ENCODE measurements at regions not wholly inside any gene's neighbourhood (a gene's known extent, or its start where the extent isn't known, plus 50 kb on each side); places are given as distances from the start of the nearest gene placed in this dataset.

DNA sequence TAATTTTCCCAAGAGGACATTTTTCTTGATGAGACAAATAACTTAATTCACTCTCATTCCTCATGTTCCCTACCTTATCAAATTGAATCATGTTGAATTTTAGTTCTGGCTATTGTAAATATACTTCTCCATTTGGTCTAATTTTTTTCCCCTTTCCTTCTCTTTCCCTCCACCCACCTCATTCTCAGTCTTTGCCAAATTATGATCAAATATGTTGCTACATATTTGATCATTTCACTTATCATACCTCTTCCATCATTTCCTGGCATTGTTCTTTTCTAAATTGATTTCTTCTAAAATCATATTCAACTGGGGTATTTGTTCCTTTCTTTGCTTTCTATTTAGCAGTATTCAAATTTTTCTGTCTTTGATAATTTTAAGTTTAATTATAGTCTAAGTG, 52.3 kb downstream of the HDGFL1 start:
- DNase-seq (ENCODE audit: low spot score), result no peak

DNA sequence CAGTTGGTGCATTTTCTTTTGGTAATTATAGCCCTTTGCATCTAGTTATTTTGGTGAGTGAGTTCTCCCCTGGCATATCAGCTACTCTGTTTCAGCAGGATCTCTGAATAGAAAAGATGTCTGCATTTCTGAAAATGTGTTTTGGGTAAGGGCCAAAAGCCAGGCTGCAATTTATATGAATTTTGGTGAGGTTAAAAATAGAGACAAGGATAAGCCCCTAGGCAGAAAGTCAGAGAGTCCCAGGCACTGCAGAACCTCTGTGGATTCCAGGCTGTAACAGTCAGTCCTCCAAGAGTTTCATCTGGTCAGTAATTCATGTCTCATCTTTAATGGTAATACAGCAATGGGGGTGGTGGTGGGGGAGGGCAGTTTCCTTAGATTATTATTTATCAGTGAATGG, 53.0 kb downstream of the HDGFL1 start:
- no peak for DNase-seq (ENCODE audit: low spot score)

DNA sequence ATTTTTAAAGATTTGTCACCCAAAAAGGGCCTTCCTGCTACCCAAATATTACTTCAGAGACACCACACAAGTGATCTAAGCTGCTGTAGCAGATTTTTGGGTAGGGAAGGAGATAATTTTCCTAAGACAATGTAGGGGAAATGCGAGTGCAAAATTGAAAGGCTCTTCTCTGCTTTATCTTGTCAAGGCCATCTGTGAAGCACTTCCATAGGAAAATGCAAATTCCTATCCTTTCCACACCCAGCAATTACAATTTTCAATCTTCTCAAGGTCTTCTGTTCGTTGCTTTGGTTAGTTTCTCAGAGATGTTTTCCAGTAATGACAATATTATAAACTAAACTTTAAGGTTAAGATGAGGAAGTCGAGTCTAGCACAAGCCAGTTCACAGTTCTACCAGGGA, 53.4 kb downstream of the HDGFL1 start:
- DNase-seq (ENCODE audit: low spot score), result no peak

DNA sequence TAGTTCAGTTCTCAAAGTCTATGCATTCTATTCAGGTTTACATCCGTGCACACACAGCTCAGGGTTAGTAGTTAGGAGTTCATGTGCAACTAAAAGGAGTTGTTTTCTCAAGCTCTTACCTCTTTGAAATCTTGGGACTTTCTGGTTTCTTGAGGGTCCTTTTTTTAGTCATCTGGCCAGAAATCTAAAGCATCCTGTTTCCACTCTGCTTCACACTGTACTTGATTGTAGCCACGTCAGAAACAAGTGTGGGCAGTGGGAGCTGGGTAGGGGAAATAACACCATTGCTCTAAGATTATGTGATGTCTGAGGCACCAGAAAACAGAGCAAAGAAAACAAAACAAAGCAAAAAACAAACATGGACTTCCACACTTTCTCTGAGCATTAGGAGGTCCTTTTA, 58.3 kb downstream of the HDGFL1 start:
- DNase-seq (ENCODE audit: low spot score), result no peak

DNA sequence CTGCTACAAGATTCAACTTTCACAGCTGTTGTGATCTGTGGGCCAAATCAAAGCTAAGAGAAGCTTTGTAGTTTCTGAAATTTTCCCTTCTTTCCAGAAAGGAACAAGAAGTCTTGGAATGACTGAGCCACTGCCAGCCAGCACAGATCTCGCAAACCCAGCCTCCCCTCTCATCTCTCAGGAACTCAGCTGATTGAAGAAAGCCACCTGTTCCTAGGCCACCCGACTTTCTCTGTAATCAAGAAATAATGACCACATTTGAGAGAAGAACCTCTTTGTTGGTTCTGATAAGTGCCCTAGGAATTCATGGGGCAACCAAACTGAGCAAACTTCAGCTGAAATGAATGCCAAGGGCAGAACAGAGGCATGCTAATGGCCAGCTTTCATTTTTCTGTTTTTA, 61.7 kb downstream of the HDGFL1 start:
- no peak for DNase-seq (ENCODE audit: low spot score)

DNA sequence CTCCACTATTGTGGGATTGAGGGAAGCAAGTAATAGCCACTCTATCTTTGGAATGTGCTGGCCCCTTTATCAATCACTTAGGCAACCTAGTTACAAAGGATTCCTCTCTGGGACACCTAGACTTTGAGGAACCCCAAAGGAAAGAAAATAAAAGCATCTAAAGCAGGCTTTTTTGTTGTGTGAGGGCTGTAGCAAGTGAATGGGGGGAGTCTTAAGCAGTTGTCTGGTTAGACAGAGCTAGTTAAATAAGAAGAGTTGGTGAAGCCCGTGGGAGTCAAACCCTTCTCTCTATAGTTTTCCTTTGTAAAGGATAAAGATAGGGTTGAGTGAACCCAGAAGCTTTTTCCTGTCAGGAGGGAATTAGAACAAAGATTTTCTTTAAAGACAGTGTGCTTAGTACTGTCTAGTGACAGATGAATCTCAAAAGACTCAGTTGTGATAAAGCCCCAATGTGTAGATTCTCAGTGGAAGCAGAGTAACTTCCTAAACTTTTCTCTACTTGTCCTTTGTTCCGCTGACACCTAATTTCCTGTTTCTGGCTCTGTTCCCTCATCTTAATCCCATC, 63.3 kb downstream of the HDGFL1 start:
- no peak for DNase-seq (ENCODE audit: low spot score)

DNA sequence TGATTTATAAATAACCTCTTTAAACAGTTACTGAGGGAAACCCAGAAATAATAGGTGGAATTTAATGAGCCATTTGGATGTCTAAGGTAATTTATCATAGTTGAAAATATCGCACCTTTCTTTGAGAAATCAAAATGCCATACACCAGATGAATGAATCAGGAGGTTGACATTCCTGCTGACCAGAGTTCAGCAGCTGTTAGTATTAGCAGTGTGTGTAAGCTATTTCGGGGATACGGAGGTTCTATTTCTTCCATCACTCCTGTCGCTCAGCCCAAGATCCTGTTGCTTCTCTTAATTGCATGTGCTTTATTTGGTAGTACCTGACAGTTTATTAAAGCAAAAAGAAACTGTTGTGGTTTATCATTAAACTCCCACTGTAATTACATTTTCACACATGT, 67.1 kb downstream of the HDGFL1 start:
- no peak for DNase-seq (ENCODE audit: low spot score)

DNA sequence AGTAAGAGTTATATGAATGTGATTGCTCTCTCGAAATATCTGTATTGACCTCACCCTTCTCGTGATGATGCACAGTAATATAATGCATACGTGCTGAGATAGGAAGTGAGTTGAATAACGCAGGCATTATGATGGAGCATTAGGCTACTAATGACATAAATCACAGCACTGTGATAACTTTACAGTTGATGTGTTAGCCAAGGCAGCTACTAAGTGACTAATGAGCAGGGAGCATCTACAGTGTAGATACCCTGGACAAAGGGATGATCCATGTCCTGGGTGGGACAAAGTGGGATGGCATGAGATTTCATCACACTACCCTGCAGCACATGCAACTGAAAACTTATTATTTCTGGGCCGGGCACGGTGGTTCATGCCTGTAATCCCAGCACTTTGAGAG, 68.4 kb downstream of the HDGFL1 start:
- DNase-seq (ENCODE audit: low spot score), result no peak

DNA sequence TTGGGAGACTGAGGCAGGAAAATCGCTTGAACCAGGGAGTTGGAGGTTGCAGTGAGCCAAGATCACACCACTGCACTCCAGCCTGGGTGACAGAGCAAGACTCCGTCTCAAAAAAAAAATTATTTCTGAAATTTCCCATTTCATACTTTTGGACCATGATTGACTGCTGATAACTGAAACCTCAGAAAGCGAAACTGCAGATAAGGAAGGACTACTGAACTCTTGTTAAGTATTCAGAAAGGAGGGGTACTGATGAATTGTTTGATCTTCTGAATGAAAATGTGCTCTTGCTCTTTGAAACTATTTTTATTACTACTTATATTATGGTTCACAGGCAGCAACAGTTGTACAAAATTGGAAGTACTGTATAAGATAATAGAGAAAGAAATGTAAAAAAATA, 69.0 kb downstream of the HDGFL1 start:
- no peak for DNase-seq (ENCODE audit: low spot score)

DNA sequence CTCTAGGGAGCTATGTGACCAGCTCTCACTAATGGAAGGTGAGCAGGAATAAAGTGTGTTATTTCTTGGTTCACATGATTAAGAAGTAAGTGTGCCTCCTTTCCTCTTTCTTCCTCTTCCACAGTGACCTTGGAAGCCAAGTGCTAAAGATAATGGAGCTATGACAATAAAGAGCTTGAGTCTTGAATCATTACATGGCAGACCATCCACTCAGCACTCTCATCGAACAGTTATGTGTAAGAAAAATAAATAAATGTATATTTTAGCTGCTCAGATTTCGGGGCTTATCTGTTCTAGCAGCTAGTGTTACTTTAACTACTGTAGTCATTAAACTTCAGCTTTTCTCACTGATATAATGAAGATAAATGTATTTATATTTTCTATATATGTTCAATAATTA, 72.9 kb downstream of the HDGFL1 start:
- DNase-seq (ENCODE audit: low spot score), result no peak

DNA sequence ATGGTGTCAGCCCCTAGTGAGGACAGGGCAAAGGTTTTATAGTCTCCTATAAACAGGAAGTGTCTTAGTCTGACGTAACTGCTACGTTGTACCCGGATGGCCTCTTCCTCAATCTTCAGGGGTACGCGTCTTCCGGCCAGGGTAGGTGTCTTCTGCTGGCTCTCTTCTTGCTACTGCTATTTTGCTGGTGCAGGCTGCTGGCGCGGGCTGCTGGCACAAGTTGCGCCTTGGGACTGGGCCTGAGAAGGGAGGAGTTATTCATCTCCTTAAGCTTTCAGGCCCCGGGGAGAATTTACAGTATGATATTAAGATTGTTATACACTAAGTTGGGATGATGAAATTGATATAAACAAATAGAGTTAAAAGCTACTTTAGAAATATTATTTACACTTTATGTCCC, 74.4 kb downstream of the HDGFL1 start:
- DNase-seq (ENCODE audit: low spot score), result no peak

DNA sequence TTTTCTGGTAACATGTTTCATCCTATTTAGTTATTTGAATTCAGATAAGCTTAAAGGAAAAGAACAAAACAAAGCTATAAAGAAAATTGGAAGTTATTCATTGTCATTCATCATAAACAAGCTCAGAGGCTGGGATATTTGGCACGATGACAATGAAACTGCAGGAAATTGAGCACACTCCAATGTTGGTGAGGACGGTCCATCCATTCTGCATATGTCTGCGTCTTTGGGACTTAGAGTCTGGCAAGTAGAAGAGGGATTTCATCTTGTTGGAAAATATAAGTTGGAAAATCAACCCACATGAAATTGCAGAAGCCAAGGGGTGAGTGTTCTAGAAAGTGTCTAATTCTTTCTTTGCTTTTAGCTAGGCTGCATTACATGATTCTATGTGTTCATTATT, 78.4 kb downstream of the HDGFL1 start:
- no peak for DNase-seq (ENCODE audit: low spot score)

DNA sequence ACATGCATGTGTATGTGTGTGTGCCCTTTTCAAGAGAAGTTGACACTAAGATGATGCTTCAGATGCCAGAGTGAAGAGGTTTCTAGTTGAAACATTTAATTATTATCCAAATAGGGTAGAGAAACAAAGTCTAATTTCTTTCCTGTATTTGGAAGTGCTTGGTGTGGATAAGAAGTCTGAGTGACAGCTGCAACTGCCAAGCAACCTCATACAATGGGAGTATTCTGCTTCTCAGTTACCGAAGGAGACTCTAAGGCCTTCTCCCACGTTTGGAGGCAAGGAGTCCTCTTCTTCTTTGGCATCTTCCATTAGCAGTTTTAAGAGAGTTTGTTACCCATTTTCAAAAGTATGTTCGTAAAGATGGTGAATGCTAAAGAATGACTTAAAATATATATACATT, 82.4 kb downstream of the HDGFL1 start:
- no peak for DNase-seq (ENCODE audit: low spot score)

DNA sequence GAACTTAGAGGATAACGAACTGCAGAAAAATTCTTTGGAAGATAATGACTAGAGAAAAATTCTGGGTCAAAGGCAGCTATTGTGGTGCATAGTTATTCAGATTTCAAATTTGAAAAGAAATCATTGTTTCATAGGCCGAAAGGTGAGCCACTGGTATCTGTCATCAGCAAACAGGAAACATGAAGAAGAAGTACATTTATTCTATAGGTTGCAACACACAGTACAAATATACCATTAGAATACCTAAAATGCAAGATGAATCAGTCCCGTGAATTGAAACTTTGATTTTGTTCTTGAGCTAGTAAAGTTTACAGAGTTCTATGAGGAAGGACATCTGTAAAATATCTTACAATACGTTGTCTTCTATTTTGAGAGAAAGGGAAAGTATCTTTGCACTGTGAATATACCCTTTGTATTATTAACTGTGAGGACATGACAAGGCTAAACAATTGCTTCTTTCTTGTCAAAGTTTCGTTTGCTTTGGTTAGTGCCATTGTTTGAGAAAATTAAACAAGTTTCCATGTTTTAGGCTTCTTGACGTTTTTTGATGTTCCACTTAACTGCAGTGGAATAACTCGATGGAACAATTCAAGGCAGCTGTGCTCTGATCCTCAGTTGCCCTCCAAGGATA, 84.7 kb downstream of the HDGFL1 start:
- DNase-seq (ENCODE audit: low spot score), result no peak

DNA sequence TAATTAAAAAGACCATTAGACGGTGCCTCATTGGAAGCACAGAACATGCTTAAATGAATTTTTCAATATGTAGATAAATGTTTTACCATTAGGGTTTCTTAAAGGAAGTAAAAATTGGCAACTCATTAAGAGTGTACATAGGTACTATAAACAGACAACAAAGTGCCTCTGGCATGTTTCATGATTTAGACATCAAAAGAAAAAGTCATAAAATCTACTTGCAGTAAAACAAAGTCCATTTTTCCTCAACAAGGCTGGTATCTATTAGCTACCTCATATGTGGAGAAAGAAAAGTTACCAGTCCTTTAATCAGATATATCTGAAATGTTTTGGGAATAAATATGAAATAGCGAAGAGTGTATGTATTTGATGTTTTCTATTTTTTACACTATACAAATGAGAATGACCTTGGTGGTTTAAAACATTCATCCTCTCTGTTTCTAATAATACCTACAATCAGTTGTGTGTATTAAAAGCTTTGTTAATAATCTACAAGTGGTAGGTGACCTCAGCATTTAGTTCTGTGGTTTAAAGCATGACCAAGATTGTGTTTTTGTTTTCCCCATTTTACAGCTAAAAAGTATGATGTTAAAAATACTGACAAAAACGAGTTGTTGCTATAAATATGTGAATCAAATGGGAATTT, 87.5 kb downstream of the HDGFL1 start:
- DNase-seq (ENCODE audit: low spot score), result no peak

DNA sequence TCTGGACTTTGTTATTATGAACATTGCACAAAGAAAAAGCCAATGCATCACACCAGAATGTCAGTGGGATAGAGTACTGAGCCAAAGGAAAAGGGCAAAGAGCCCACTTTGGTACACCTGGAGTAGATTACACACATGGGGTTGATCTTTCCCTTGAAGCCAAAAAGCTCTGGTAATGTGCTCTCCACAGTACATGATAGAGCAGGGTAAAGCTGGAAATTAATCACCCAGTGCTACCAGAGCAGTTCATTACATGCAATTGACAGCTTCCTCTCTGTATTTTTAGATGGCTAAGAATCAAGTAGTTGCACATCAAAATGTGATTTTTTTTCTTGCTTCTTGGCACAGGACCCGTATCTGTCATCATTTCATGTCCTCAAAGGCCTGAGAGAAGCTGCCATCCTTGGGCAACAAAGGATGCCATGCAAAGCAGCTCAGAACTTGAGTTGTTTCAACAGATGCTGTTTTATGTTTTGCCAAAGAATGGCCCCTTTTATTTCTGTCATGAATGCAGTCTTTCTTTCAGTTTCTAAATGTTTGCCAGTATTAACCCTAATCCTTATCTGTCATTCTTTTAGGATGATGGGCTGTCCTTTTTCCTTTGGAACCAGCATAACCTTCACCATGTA, 88.1 kb downstream of the HDGFL1 start:
- DNase-seq (ENCODE audit: low spot score), result no peak

DNA sequence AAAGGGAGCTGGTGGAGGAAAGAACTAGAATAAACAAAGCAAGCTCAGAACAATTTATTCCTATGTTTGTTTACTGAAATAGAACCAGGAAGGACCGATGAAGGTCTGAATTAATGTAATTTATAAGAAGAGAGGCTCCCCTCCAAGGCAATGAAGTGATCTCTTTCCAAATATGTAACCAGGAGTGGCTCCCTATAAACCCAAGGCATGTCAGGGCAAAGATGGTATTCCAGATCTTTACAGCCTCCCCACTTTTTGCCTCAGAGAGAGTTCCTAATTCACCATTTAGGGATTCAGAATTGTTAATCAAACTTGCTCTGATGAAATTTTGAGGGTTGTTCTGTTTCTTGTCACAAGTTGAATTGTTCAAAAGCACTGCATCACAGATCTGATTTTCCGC, 88.8 kb downstream of the HDGFL1 start:
- DNase-seq (ENCODE audit: low spot score), result no peak

DNA sequence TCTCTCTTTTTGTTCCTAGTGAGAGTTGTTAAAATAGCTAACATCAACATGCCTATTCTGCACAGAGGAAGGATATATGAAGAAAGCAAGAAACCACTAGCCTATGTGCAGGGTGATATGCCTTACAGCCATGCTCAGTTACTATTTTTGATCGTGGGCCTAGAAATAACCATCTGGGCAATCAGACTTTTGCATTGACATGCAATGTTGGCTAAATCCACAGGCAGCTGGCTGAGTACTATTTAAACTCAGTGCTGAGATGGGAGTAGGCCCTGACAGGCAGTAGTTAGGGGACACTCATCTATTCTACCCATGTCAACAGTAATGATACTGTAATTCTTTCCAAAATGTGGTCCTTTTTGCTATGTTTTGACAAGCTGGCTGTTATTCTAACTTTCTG, 89.6 kb downstream of the HDGFL1 start:
- DNase-seq (ENCODE audit: low spot score), result no peak

DNA sequence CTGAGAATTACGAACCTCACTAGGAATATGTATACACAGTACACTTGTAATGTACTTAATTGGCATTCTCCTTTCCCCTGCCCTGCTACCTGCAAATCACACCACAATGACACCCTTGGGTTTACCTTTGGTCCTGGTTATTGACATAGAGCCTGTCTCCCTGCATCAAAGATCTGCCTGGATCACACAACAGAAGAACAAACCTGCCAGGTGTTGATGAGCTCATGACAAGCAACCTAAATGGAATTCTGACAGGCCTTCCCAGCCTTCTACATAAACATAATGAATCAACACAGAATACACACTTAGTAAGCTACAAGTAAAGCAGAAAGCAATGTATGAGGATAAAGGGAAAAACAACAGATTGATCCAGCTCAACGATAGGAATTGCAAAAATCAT, 95.6 kb downstream of the HDGFL1 start:
- DNase-seq (ENCODE audit: low spot score), result no peak

DNA sequence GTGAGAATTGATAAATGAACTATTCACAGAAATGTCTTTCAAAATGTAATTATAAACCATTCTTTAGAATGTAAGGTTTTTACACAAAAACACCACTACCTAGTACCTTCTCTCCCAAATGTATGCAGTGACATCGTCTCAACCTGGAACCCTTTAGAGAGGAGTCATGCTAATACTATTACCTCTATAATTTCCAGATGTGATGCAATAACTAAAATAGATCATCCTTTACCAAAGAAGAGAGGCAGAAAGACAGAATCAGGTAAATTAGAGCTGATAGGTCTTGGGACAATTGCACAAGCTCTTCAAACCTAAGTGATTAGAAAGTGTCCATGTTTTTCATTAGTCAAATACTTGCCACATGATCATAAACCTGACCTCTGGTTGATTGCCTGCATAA, 96.7 kb downstream of the HDGFL1 start:
- DNase-seq (ENCODE audit: low spot score), result no peak

DNA sequence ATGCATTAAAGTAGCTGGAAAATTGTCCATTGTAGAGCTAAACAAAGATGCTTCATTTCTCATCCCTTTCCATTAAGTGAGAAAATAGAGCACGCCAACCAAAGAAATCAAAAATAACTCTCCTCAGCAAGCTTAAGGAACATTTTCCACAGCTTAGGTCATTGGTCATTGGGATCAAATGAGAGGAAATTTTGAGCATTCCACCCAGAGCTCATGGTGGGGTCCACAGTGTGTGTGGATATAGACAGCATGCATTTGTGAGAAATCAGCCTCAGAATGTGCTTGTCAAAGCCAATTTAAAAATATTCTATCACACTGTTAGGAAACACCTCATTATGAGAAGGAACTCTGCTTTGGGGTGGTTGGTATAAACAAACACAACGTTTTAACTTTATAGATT, 97.2 kb downstream of the HDGFL1 start:
- no peak for DNase-seq (ENCODE audit: low spot score)

DNA sequence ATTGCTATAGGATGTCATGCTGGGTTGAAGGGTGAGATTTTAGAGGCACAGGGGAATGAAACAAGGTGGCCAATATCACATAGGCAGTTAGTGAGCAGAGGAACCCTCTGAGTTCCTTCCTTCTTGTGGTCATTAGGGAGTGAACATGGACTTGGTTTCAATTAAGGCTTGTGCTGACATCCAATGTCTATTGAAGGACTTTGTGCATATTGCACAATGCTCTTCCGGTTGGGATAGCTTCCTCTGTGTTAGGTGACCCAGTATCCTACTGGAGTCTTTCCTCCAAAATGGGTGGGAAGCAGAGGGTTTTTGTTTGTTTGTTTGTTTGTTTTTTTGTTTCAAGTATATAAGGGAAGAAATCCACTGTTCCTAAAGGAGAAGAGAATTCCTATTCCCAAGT, 98.5 kb downstream of the HDGFL1 start:
- no peak for DNase-seq (ENCODE audit: low spot score)

DNA sequence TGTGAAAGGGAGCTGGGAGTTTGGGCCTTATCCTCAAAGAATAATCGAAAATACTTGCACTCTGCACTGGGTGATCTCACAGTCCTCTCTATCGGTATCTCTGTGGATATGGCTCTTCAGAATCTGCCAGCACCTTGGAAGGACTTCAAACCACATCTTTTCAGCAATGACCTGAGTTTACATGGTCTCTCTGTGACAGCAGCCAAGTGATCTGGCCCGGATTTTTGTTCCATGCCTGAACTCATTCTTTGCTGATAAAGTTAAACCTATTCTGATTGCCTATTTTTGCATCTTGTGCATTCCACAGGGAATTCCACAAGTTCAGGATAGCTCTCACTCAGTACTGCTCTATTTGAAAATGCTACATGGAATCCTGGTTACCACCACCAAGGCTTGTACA, 98.9 kb downstream of the HDGFL1 start:
- DNase-seq (ENCODE audit: low spot score), result no peak

DNA sequence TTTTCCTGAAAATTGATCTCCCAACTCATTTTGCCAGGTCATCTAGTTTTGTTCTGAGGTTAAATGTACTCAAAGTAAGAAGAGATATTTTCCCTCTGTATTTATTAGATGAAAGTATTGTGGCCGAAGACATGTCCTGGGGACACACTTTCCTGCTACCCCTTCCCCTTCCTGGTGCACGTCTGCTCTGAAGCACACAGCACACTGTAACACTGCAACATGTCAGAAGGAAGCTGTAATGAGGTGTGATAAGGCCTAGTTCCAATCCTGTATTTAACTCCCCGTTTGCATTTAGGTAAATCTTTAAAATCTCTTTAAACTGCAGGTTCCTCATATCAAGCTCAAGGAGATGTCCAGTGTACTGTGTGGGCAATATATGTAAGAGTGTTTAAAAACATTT, 99.4 kb downstream of the HDGFL1 start:
- DNase-seq (ENCODE audit: low spot score), result no peak

Data from D341Med (cell line).